ENCODE measurements at regions not wholly inside any gene's neighbourhood (a gene's known extent, or its start where the extent isn't known, plus 50 kb on each side); places are given as distances from the start of the nearest gene placed in this dataset.

- no peak for DNase-seq (ENCODE audit: extremely low spot score)
- CTCF ChIA-PET = interaction anchor here (1.4 to 1.5 kb wide), 2 partner anchors 13 to 65 kb away, joined by 4 to 5 read pairs; no protein-coding TSS in a partner anchor
- TF ChIP-seq CTCF (IDR thresholded peaks at IDR 0.05; ENCODE audit: control extremely low read depth, extremely low read depth, low read depth, missing control alignments) = no peak
- POLR2A ChIA-PET = no interaction called here
These were observed 354.9 kb downstream of the TNS1 start for GRCh38 chr2:217647925-217648324.

DNA sequence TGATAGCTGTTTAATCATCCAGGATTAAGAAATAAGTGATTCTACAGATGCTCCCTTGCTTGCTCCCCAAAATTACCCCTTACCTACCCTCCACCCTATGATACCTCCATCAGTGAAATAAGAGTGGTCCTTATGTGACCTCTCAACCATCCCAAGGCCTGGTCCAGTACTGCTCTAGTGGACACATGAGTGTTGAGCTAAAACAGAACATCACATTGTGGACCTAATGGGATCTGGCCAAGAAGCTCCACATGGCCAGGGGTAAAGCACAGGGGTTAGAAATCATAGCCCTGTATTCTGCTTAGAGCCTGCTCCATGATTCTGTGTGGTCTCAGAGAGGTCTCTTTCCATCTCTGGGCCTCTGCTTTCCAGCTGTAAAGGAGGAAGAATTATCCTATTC is 355.6 kb downstream of the TNS1 start:
- DNase-seq (ENCODE audit: extremely low spot score) = no peak
- no peak for TF ChIP-seq CTCF (IDR thresholded peaks at IDR 0.05; ENCODE audit: control extremely low read depth, extremely low read depth, low read depth, missing control alignments)
- POLR2A ChIA-PET = no interaction called here
- CTCF ChIA-PET = interaction anchor here (1.0 to 1.5 kb wide), 3 partner anchors 9 to 66 kb away, joined by 4 to 5 read pairs (median 4); no protein-coding TSS in a partner anchor

DNA sequence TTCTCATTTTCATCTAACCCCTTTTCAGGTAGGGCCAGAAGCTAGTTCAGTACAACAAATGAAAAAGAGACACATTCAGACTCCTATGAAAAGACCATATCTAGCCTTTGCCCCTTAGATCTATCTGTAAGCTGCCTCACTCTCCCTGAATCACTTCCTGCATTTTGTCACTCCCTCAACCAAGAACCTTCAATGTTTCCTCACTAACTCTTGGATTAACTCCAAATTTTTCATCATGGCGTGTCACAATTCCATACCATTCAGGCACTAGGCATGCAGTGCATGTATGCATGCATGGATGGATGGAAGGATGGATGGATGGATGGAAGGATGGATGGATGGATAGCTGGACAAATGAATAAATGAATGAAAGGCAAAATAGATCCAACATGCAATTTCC is 356.9 kb downstream of the TNS1 start:
- no peak for DNase-seq (ENCODE audit: extremely low spot score)
- POLR2A ChIA-PET = no interaction called here
- TF ChIP-seq CTCF (IDR thresholded peaks at IDR 0.05; ENCODE audit: control extremely low read depth, extremely low read depth, low read depth, missing control alignments) = no peak
- CTCF ChIA-PET = interaction anchor here (1.4 kb wide), 1 partner anchor 14 kb away, joined by 3 read pairs; no protein-coding TSS in a partner anchor

DNA sequence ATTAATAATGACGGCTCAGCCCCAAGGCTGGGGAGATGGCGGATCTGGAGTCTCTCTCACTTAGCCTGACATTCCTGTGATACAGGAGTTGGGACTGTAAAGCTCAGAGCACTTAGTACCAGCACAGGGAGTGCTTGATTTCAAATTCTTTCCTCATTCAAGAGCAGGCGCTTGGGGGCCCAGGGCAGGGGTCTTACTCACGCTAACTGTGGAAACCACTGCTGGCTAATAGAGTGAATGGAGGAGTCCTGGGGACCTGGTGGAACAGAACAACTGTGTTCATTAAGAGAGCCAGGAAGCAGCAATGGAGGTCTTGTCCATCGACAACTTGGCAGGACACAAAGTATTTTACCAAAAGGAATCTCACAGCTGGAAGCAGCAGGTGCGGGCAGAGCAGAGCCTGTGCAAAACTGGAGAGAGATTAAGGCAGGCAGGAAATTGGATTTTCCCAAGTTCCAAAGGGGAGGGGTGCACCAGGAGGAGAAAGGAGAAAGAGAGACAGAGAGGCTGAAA is 358.9 kb downstream of the TNS1 start:
- TF ChIP-seq CTCF (IDR thresholded peaks at IDR 0.05; ENCODE audit: control extremely low read depth, extremely low read depth, low read depth, missing control alignments) = no peak
- ChIA-PET POLR2A (no interaction called here), CTCF (interaction anchor here (1.3 kb wide), 1 partner anchor 12 kb away, joined by 3 read pairs; no protein-coding TSS in a partner anchor)
- DNase-seq (ENCODE audit: extremely low spot score) = no peak

DNA sequence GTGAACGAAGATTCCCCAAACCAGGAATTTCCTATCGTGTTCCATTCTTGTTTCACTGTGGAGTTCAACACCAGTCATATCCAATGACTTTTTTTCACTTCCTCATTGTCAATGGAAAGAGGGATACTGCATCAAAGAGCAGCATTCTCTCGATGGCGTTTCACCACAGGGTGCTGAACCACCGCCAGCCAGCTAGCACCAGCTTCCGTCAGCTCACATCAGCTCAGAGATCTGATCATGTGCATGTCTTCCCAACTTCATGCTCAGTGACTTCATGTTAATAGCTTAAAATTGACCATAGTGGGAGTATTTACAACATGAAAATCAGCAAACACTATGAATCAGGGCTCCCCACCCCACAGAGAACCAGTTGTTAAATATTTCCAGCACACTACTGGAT is 359.9 kb downstream of the TNS1 start:
- TF ChIP-seq CTCF (IDR thresholded peaks at IDR 0.05; ENCODE audit: control extremely low read depth, extremely low read depth, low read depth, missing control alignments) = no peak
- ChIA-PET POLR2A (no interaction called here), CTCF (interaction anchor here (1.3 to 2.8 kb wide), 3 partner anchors 9 to 51 kb away, joined by 3 to 21 read pairs (median 3); no protein-coding TSS in a partner anchor)
- no peak for DNase-seq (ENCODE audit: extremely low spot score)

GRCh38 chr2:217641960-217642359 is 360.8 kb downstream of the TNS1 start:
- DNase-seq (ENCODE audit: extremely low spot score) = no peak
- ChIA-PET POLR2A (no interaction called here), CTCF (interaction anchor here (2.8 kb wide), 1 partner anchor 10 kb away, joined by 21 read pairs; no protein-coding TSS in a partner anchor)
- TF ChIP-seq CTCF (IDR thresholded peaks at IDR 0.05; ENCODE audit: control extremely low read depth, extremely low read depth, low read depth, missing control alignments) = no peak

Data from GM10248 (cell line).